ENCODE measurements at regions not wholly inside any gene's neighbourhood (a gene's known extent, or its start where the extent isn't known, plus 50 kb on each side); places are given as distances from the start of the nearest gene placed in this dataset.

DNA sequence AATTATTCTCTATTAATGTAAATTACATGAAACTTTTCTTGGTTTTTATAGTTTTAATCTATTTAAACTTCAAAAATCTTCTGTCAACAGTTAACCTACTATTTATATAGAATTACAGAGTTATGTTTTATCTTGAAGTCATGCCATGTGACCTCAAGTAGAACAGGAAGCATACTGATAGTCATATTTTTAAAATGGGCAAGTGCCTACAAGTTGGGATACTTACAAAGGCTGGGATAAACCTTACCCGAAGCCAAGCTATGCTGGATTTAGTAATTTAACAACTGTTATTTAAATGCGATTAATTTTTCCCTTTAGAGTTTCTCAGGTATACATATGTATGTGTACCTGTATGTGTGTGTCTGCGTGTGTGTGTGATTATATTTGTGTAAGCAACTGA, 266.9 kb downstream of the RASSF9 start:
- TF ChIP-seq, protein P1, sequence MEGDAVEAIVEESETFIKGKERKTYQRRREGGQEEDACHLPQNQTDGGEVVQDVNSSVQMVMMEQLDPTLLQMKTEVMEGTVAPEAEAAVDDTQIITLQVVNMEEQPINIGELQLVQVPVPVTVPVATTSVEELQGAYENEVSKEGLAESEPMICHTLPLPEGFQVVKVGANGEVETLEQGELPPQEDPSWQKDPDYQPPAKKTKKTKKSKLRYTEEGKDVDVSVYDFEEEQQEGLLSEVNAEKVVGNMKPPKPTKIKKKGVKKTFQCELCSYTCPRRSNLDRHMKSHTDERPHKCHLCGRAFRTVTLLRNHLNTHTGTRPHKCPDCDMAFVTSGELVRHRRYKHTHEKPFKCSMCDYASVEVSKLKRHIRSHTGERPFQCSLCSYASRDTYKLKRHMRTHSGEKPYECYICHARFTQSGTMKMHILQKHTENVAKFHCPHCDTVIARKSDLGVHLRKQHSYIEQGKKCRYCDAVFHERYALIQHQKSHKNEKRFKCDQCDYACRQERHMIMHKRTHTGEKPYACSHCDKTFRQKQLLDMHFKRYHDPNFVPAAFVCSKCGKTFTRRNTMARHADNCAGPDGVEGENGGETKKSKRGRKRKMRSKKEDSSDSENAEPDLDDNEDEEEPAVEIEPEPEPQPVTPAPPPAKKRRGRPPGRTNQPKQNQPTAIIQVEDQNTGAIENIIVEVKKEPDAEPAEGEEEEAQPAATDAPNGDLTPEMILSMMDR (IDR thresholded peaks at IDR 0.05), result no peak
- TF ChIP-seq POLR2A (IDR thresholded peaks at IDR 0.05; ENCODE audit: low read depth), result no peak

Data from esophagus muscularis mucosa (tissue), 3 donors.